ENCODE measurements at regions not wholly inside any gene's neighbourhood (a gene's known extent, or its start where the extent isn't known, plus 50 kb on each side); places are given as distances from the start of the nearest gene placed in this dataset.

- no peak for TF ChIP-seq CTCF (IDR thresholded peaks at IDR 0.05; ENCODE audit: control extremely low read depth, extremely low read depth)
- Histone ChIP-seq H3K27ac (ENCODE audit: low read depth in 1 of 2, low read length in 1 of 2) (no peak overlapping the region), H3K9ac (ENCODE audit: insufficient read depth in 1 of 2, low read length in 2 of 2) (no peak overlapping the region), H3K4me3 (no peak overlapping the region), H3K36me3 (ENCODE audit: control insufficient read depth in 4 of 4, insufficient read depth in 4 of 4, low read length in 4 of 4) (peaks cover 0 to 16% (median 5%) of the 10 kb centered on the region in 4 donors), H3K27me3 (ENCODE audit: control insufficient read depth in 3 of 3, insufficient read depth in 3 of 3, low read length in 2 of 3) (no peaks in the 10 kb centered on the region), H3K4me1 (ENCODE audit: control insufficient read depth in 5 of 5, insufficient read depth in 5 of 5, low read length in 5 of 5) (no peaks in the 10 kb centered on the region), H3K9me3 (ENCODE audit: control insufficient read depth in 4 of 4, insufficient read depth in 3 of 4, low read length in 3 of 4) (no peaks in the 10 kb centered on the region)
- WGBS, 2 donors, result 64 to 74% methylated on average over 6 of the region's 6 CpGs
- ATAC-seq (ENCODE audit: insufficient read depth, low FRiP score) (no peak), DNase-seq (no peak)
Observed at GRCh38 chr21:36254106-36254941, 65.7 kb upstream of the MORC3 start.

- H3K27me3 ChIP-seq (ENCODE audit: control insufficient read depth in 3 of 3, insufficient read depth in 3 of 3, low read length in 2 of 3), result no peaks in the 10 kb centered on the region
- H3K4me1 ChIP-seq (ENCODE audit: control insufficient read depth in 5 of 5, insufficient read depth in 5 of 5, low read length in 5 of 5), result peaks cover 0 to 3% (median 0%) of the 10 kb centered on the region in 5 donors
- ATAC-seq (ENCODE audit: insufficient read depth, low FRiP score) (no peak), DNase-seq (no peak)
- H3K4me3 ChIP-seq, result no peak overlapping the region
- no peaks in the 10 kb centered on the region for H3K9me3 ChIP-seq (ENCODE audit: control insufficient read depth in 4 of 4, insufficient read depth in 3 of 4, low read length in 3 of 4)
- no peak for TF ChIP-seq CTCF (IDR thresholded peaks at IDR 0.05; ENCODE audit: control extremely low read depth, extremely low read depth)
- no peak overlapping the region for H3K9ac ChIP-seq (ENCODE audit: insufficient read depth in 1 of 2, low read length in 2 of 2)
- WGBS, 2 donors, result 89 to 94% methylated on average over 5 of the region's 5 CpGs
- H3K27ac ChIP-seq (ENCODE audit: low read depth in 1 of 2, low read length in 1 of 2), result no peak overlapping the region
- peaks cover 0 to 13% (median 5%) of the 10 kb centered on the region in 4 donors for H3K36me3 ChIP-seq (ENCODE audit: control insufficient read depth in 4 of 4, insufficient read depth in 4 of 4, low read length in 4 of 4)
Observed at GRCh38 chr21:36255663-36256062, 64.3 kb upstream of the MORC3 start.

- DNase-seq, result no peak
- Histone ChIP-seq H3K4me3 (no peak overlapping the region), H3K27ac (ENCODE audit: low read depth in 1 of 2, low read length in 1 of 2) (no peak overlapping the region), H3K27me3 (ENCODE audit: control insufficient read depth in 3 of 3, insufficient read depth in 3 of 3, low read length in 2 of 3) (no peaks in the 10 kb centered on the region), H3K9ac (ENCODE audit: insufficient read depth in 1 of 2, low read length in 2 of 2) (no peak overlapping the region), H3K9me3 (ENCODE audit: control insufficient read depth in 4 of 4, insufficient read depth in 3 of 4, low read length in 3 of 4) (no peaks in the 10 kb centered on the region), H3K4me1 (ENCODE audit: control insufficient read depth in 5 of 5, insufficient read depth in 5 of 5, low read length in 5 of 5) (peaks cover 0 to 3% (median 0%) of the 10 kb centered on the region in 5 donors), H3K36me3 (ENCODE audit: control insufficient read depth in 4 of 4, insufficient read depth in 4 of 4, low read length in 4 of 4) (peaks cover 0 to 15% (median 5%) of the 10 kb centered on the region in 4 donors)
- 0 to 57% methylated on average over 1 of the region's 1 CpG for WGBS, 2 donors
- ATAC-seq (ENCODE audit: insufficient read depth, low FRiP score), result no peak
- no peak for TF ChIP-seq CTCF (IDR thresholded peaks at IDR 0.05; ENCODE audit: control extremely low read depth, extremely low read depth)
Observed at GRCh38 chr21:36257657-36258056, 62.3 kb upstream of the MORC3 start.
